Neural progenitor cell (in vitro differentiated cells): ENCODE measurements at regions not wholly inside any gene's neighbourhood (a gene's known extent, or its start where the extent isn't known, plus 50 kb on each side); places are given as distances from the start of the nearest gene placed in this dataset.

Experiments
- CTCF ChIP-seq: fragments of 200-600 bp; sonication (generic); IDR thresholded peaks from 2 replicates; pipeline ENCODE4 v1.5.1; 2017; ENCODE audit warnings: antibody characterized with exemption, mild to moderate bottlenecking
- EZH2 ChIP-seq: fragments of 200-600 bp; sonication (generic); IDR thresholded peaks from 2 replicates; pipeline ENCODE4 v1.6.1; 2017; ENCODE audit warnings: antibody characterized with exemption, mild to moderate bottlenecking, moderate library complexity

GRCh38 chr13:82092312-82092711, 1751.4 kb upstream of the SPRY2 start:
- no peak for TF ChIP-seq CTCF
- TF ChIP-seq EZH2, result no peak
